ENCODE measurements at regions not wholly inside any gene's neighbourhood (a gene's known extent, or its start where the extent isn't known, plus 50 kb on each side); places are given as distances from the start of the nearest gene placed in this dataset.

- WGBS, 3 donors: 67 to 75% (median 72%) methylated on average over 3 of the region's 3 CpGs
- DNase-seq: no peak
- no peak overlapping the region for H3K27ac ChIP-seq
- no peaks in the 10 kb centered on the region for H3K27me3 ChIP-seq
- no peak overlapping the region for H3K4me3 ChIP-seq
- H3K36me3 ChIP-seq: no peaks in the 10 kb centered on the region
- H3K9me3 ChIP-seq: no peaks in the 10 kb centered on the region
- H3K4me1 ChIP-seq (ENCODE audit: insufficient read depth): no peaks in the 10 kb centered on the region
- TF ChIP-seq, protein P1, sequence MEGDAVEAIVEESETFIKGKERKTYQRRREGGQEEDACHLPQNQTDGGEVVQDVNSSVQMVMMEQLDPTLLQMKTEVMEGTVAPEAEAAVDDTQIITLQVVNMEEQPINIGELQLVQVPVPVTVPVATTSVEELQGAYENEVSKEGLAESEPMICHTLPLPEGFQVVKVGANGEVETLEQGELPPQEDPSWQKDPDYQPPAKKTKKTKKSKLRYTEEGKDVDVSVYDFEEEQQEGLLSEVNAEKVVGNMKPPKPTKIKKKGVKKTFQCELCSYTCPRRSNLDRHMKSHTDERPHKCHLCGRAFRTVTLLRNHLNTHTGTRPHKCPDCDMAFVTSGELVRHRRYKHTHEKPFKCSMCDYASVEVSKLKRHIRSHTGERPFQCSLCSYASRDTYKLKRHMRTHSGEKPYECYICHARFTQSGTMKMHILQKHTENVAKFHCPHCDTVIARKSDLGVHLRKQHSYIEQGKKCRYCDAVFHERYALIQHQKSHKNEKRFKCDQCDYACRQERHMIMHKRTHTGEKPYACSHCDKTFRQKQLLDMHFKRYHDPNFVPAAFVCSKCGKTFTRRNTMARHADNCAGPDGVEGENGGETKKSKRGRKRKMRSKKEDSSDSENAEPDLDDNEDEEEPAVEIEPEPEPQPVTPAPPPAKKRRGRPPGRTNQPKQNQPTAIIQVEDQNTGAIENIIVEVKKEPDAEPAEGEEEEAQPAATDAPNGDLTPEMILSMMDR (IDR thresholded peaks at IDR 0.05): no peak
- TF ChIP-seq POLR2A (IDR thresholded peaks at IDR 0.05) (no peak), EP300 (IDR thresholded peaks at IDR 0.05) (no peak)
- intact Hi-C loops (cut with DNase I): no loop called here
These were observed 295.3 kb downstream of the MZT1 start for GRCh38 chr13:72431981-72432682.

DNA sequence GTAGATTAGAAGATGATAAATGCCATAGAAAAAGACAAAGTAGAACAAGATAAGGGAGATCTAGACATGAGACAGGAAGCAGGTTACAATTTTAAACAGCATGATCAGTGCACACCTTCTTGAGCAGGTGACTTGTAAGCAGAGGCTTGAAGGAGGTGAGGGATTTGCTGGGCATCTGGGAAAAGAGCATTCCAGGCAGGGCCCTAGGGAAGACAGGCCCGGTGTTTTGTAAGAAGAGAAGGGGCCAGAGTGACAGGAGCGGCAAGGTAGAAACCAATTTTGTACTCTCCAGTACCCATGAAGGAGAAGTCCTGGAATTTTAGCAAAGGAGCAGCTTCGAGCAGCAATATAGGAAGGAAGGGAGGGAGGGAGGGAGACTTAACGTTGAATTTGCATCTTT lies 296.5 kb downstream of the MZT1 start:
- Histone ChIP-seq H3K4me1 (ENCODE audit: insufficient read depth) (no peaks in the 10 kb centered on the region), H3K27ac (no peak overlapping the region), H3K9me3 (no peaks in the 10 kb centered on the region), H3K27me3 (no peaks in the 10 kb centered on the region), H3K4me3 (no peak overlapping the region), H3K36me3 (no peaks in the 10 kb centered on the region)
- WGBS, 3 donors: 77 to 84% (median 81%) methylated on average over 4 of the region's 4 CpGs
- TF ChIP-seq POLR2A (IDR thresholded peaks at IDR 0.05): no peak
- TF ChIP-seq EP300 (IDR thresholded peaks at IDR 0.05): no peak
- TF ChIP-seq, protein P1 (IDR thresholded peaks at IDR 0.05): no peak
- intact Hi-C loops (cut with DNase I): no loop called here
- DNase-seq: no peak

GRCh38 chr13:72427757-72428528 lies 299.5 kb downstream of the MZT1 start:
- WGBS, 3 donors: 70 to 75% (median 71%) methylated on average over 7 of the region's 7 CpGs
- H3K9me3 ChIP-seq: no peaks in the 10 kb centered on the region
- H3K27me3 ChIP-seq: no peaks in the 10 kb centered on the region
- H3K4me3 ChIP-seq: no peak overlapping the region
- DNase-seq: no peak
- intact Hi-C loops (cut with DNase I): no loop called here
- no peak overlapping the region for H3K27ac ChIP-seq
- no peaks in the 10 kb centered on the region for H3K4me1 ChIP-seq (ENCODE audit: insufficient read depth)
- no peaks in the 10 kb centered on the region for H3K36me3 ChIP-seq
- TF ChIP-seq EP300 (IDR thresholded peaks at IDR 0.05) (no peak), POLR2A (IDR thresholded peaks at IDR 0.05) (no peak)
- TF ChIP-seq, protein P1 (IDR thresholded peaks at IDR 0.05): no peak

GRCh38 chr13:72424059-72424458 lies 303.4 kb downstream of the MZT1 start:
- DNase-seq: no peak
- TF ChIP-seq, protein P1 (IDR thresholded peaks at IDR 0.05): no peak
- Histone ChIP-seq H3K4me1 (ENCODE audit: insufficient read depth) (no peaks in the 10 kb centered on the region), H3K27me3 (no peaks in the 10 kb centered on the region), H3K9me3 (no peaks in the 10 kb centered on the region), H3K36me3 (no peaks in the 10 kb centered on the region), H3K4me3 (no peak overlapping the region), H3K27ac (no peak overlapping the region)
- intact Hi-C loops (cut with DNase I): no loop called here
- WGBS, 3 donors: 94 to 98% (median 95%) methylated on average over 2 of the region's 2 CpGs

Measured in ovary (tissue), 7 donors.